HG02852 (cell line): ENCODE measurements at regions not wholly inside any gene's neighbourhood (a gene's known extent, or its start where the extent isn't known, plus 50 kb on each side); places are given as distances from the start of the nearest gene placed in this dataset.

Experiments used
- ATAC-seq: cut with Tn5 transposase; IDR thresholded peaks from one replicate; pipeline ENCODE4 v1.9.1; 2021; ENCODE audit warnings: mild to moderate bottlenecking, moderate library complexity; ENCODE audit not compliant: unreplicated experiment

DNA sequence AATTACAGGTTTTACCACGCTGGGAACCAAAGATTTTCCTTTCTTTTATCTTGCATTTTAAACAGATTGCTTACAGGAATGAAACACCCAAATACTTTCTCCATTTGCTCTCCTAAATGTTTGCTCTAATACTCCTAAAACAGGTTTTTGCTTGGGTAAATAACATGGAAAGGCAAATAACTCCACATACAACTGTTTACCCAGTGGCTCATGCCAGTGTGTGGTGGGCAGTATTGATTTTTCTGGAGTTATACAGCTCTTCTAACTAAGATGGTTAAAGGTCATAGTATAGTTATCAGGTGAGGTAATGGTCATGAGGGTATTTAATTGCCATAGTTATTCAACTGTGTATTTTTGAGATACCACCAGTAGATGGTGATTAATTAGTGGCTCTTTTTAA lies 61.2 kb upstream of the RAB27B start:
- no peak for ATAC-seq

DNA sequence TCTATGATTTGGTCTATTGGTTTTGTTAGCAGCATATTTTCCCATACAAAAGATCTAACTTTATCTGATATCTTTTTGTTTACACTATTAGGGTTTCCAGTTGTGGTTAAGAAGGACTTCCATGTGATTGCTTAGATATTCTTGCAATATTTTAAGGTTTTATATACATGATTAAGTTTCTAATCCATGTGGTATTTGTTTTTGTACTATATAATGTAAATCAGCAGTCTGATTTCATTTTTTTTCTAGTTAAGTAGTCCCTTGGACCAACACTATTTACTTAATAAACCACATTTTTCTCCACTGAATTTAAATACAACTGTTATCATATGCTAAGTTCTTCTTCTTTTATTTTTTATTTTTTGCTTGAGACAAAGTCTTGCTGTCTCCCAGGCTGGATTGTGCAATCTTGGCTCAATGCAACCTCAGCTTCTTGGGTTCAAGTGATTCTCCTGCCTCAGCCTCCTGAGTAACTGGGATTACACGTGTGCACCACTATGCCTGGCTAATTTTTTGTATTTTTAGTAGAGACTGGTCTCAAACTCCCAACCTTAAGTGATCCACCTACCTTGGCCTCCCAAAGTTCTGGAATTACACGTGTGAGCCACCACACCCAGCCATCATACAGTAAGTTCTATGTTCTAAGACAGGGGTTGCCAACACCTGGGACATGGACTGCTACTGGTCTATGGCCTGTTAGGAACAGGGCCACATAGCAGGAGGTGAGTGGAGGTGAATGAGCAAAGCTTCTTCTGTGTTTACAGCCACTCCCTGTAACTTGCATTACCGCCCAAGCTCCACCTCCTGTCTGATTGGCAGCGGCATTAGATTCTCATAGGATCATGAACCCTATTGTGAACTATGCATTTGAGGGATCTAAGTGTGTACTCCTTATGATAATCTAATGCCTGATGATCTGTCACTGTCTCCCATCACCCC lies 58.5 kb upstream of the RAB27B start:
- no peak for ATAC-seq

DNA sequence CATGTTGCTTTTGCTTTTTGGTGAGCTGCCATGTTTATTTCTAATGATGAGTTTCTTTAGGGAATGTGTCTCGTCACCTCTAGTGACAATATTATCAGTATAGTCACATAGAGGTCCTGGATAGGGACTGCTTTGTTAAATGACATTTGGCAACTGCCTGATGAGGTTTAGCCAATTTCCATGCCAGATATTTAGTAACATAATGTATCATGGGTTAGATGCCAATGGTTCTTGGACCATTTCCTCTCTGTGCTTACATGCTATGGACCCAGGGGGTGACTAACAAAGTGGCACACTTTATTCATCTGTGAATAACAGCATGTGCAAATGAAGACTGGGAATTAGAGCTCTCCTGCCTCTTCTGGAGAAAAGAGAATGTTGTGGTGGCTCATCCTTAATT lies 56.2 kb upstream of the RAB27B start:
- ATAC-seq = no peak

DNA sequence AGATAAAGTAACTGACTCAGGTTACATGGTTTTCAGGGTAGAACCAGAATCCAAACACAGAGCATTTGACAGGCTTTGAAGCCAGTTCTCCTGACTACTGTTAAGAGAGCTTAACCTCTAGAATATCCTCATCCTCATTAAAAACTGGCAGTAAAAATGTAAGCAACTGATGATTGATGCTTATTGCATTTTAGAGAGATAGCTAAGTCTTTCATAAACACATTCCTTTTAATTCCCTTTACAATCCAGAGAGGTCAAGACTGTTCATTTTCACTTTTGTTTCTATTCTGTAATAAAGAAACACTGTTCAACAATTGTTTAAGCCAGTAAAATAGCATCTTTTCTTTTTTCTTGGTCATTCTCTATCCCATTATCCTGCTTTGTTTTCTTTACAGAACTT lies 53.9 kb upstream of the RAB27B start:
- ATAC-seq = no peak

DNA sequence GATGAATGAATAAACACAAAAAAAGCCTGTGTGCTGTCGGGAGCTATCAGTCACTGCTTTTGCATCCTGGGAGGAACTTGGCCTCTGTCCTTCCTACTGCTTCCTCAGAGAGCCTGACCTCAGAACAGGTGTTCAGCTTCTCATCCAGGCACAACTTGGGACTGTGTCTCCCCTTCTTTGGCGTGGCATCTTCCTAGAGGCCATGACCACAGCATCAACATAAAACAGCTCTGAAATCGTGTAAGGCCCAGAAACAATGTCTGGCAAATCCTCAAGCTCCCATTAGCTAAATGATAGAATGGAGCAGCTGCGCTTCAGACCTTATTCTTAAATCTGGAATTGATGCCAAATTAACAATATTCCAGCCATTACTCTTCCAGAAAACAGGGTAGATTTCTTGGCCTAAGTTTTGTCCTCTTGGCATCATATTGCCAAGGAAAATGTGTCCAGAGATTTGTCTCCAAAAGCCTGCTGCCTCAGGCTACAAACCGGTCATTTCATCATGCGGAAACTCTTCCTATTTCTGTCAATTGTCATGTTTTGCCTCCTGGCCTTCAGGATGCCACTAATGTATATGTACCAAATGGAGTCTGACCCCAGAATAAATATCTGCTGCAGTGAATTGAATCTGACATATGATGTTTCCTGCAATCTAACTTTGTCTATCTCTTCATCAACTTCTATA lies 53.2 kb upstream of the RAB27B start:
- no peak for ATAC-seq

DNA sequence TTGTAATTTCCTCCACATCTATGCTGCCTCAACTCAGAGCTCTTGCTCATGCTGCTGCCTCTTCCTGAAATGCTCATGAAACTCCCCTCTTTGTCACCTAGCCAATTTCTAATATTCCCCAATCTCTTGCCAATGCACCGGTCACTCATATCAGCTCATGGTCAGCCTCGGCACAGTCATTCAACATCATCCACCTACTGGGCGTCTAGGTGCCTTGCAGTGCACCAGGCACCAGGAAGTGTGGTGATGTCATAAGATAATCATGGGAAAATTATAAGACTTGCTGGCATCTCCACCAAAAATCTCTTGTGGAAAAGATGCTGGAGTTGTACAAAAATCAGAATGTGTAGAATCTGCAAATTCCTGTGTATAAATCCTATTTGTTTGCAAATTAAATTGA lies 52.6 kb upstream of the RAB27B start:
- no peak for ATAC-seq

DNA sequence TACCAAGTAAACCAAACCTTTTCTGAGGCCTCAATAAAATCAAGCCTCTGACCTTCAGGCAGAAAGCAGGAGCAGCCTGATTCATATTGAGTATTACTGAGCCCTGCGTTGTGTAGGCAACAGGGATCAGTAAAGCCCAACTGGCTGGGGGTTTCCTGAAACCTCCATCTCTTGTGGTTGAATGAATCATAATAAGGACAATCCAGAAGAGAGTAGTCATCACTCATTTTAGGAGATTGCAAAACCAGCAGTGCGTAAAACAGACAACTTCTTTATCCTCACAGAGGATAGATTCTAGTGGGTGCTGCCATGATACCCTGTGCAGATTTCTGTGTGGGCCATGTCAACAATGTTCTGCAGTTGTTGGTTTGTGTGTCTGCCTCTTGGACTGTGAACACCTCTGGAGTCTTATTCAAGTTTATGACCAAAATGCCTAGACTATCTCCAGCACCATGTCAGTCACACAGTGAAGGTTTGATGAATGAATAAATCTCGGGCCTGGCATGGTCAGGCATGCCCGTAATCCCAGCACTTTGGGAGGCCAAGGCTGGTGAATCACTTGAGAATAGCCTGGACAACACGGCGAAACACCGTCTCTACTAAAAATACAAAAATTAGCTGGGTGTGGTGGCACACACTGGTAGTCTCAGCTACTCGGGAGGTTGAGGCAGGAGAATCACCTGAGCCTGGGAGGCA lies 51.8 kb upstream of the RAB27B start:
- ATAC-seq = peak; percentile 70

DNA sequence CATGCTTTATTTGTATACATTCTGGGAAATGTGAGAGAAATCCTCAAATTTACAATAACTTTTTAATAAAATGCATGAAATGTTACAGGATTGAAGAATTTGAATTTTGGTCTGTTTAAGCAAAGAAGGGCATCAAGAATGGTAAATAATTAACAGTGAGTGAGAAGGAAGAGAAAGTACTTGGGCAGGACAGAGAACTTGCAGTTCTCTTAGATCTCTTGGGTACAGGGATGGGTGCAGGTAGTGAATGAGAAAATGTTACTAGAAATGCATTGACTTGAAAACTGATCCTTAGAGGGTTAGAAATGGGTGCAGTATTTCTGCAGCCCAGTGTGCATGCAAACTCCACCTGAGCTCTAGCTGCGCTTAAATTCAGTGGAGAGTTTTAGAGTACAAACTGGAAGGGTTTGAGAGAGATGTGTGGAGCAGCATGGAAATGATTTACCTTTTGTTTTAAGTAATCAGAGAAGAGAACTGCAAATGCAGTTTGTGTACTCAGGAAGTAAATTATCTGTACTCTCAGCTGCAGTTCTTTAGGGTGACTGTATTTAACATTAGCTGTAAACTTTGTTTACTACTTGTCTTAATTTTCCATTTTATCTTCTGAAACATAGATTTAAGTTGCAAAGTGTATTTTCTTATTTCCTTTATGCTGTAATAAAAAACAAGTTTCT lies 51.0 kb upstream of the RAB27B start:
- no peak for ATAC-seq

DNA sequence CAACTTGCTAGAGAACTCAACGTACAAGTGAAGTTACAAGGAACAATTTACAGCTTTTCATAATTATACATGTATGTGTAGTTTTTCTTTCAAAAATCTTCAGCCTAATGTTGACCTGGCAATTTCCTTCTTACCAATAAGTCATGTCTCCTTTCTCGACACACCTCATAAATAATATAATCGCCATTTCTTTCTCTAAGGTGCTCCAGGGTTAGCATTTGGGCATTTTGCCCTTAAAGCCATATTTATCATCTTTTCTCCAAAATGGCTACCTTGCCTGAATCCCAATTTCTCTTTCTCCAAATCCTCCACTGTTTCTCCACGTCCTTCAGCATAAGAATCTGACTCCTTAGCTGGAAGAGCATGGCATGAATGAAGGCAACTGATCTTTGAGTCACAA lies 50.3 kb upstream of the RAB27B start:
- ATAC-seq = no peak
